ENCODE measurements at regions not wholly inside any gene's neighbourhood (a gene's known extent, or its start where the extent isn't known, plus 50 kb on each side); places are given as distances from the start of the nearest gene placed in this dataset.

GRCh38 chr10:124255556-124255955, 162.2 kb upstream of the CHST15 start:
- DNase-seq (ENCODE audit: low read depth, low spot score) = no peak
- in situ Hi-C loops (cut with HindIII; ENCODE audit: low sequenced_read_pairs) = no loop called here
- no peak overlapping the region for H3K4me3 ChIP-seq (ENCODE audit: low read depth, low read length)
- no peak for TF ChIP-seq CTCF (IDR thresholded peaks at IDR 0.05; ENCODE audit: low read depth, low read length)

GRCh38 chr10:124254490-124254889, 161.1 kb upstream of the CHST15 start:
- in situ Hi-C loops (cut with HindIII; ENCODE audit: low sequenced_read_pairs) = no loop called here
- no peak for TF ChIP-seq CTCF (IDR thresholded peaks at IDR 0.05; ENCODE audit: low read depth, low read length)
- no peak overlapping the region for H3K4me3 ChIP-seq (ENCODE audit: low read depth, low read length)
- no peak for DNase-seq (ENCODE audit: low read depth, low spot score)

GRCh38 chr10:124253006-124253405, 159.6 kb upstream of the CHST15 start:
- no peak for DNase-seq (ENCODE audit: low read depth, low spot score)
- no peak overlapping the region for H3K4me3 ChIP-seq (ENCODE audit: low read depth, low read length)
- TF ChIP-seq CTCF (IDR thresholded peaks at IDR 0.05; ENCODE audit: low read depth, low read length) = no peak
- in situ Hi-C loops (cut with HindIII; ENCODE audit: low sequenced_read_pairs) = no loop called here

GRCh38 chr10:124252097-124252715, 158.8 kb upstream of the CHST15 start:
- no peak overlapping the region for H3K4me3 ChIP-seq (ENCODE audit: low read depth, low read length)
- no peak for DNase-seq (ENCODE audit: low read depth, low spot score)
- in situ Hi-C loops (cut with HindIII; ENCODE audit: low sequenced_read_pairs) = no loop called here
- no peak for TF ChIP-seq CTCF (IDR thresholded peaks at IDR 0.05; ENCODE audit: low read depth, low read length)

DNA sequence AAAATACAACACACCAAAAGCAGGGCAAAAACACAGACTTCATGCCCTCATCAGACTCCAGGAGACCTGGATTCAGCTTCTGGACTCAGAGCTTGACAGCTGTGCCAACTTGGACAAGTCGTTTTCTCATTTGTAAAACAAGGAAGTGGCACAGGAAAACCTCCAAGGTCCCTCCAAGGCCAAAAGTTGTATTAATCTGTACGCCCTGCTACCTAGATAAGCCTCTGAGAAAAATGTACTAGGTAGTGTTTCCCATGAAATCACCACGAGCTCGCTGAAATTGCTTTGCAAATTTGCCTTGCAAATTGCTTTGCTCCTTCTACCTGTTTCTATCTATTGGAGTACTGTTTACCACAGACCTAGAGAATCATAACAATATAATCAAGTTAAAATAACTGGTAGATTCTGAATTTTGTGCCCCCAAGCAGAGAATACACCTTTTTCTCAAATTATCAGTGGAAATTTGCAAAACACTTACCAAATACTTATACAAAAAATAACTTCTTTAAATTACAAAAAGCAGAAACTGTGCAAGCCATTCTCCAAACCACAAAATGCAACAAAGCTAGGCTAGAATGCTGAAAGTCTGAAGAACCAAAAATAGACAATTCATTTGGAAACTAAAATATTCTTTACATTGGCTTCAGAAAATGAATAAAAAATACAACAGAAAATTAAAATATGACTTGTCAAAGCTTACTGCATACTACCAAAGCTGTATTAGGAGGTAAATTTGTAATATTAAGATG, 158.1 kb upstream of the CHST15 start:
- no peak overlapping the region for H3K4me3 ChIP-seq (ENCODE audit: low read depth, low read length)
- no peak for TF ChIP-seq CTCF (IDR thresholded peaks at IDR 0.05; ENCODE audit: low read depth, low read length)
- no peak for DNase-seq (ENCODE audit: low read depth, low spot score)
- in situ Hi-C loops (cut with HindIII; ENCODE audit: low sequenced_read_pairs) = no loop called here

GRCh38 chr10:124250506-124250905, 157.1 kb upstream of the CHST15 start:
- no peak overlapping the region for H3K4me3 ChIP-seq (ENCODE audit: low read depth, low read length)
- in situ Hi-C loops (cut with HindIII; ENCODE audit: low sequenced_read_pairs) = no loop called here
- no peak for TF ChIP-seq CTCF (IDR thresholded peaks at IDR 0.05; ENCODE audit: low read depth, low read length)
- no peak for DNase-seq (ENCODE audit: low read depth, low spot score)

Measured in astrocyte of the spinal cord (primary cell).